ENCODE measurements at regions not wholly inside any gene's neighbourhood (a gene's known extent, or its start where the extent isn't known, plus 50 kb on each side); places are given as distances from the start of the nearest gene placed in this dataset.

- peak; percentile 32 for DNase-seq (ENCODE audit: low spot score)
Measured at GRCh38 chr14:60349663-60350365, 100.8 kb downstream of the PPM1A start.

DNA sequence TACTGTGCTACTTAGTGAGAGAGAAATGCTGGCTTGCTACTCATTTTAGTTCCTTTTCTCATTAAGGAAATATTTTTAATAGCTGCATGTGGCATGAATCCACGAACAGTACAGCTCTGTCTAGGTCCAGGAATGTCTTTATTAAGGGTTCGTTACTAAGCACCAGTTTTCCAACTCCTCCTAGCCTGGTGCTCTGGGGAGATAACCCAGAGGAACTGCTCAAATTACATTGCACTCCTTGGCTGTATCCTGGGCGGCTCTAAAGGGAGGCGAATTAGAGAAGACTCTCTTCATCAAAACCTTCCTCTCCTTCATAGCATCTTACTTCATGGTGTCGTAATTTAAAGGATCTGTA is 101.3 kb downstream of the PPM1A start:
- DNase-seq (ENCODE audit: low spot score): no peak

DNA sequence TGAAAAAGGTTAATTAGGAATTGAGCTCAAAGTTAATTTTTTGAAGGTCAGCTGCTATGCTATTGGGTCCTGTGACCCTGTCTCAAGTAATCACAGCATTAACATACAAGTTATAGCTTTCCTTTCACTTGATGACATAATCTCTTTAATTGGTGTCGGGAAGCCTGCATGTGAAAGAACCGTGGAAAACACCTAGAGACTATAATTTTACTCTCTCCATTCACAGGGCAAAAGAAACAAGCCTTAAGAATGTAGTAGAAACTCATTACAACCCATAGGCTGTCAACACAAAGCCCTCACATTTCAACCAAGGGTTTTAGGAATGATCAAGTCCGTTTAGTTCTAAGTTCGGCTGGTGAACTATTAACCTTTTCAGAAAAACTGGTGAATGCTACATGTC is 104.4 kb downstream of the PPM1A start:
- DNase-seq (ENCODE audit: low spot score): no peak

DNA sequence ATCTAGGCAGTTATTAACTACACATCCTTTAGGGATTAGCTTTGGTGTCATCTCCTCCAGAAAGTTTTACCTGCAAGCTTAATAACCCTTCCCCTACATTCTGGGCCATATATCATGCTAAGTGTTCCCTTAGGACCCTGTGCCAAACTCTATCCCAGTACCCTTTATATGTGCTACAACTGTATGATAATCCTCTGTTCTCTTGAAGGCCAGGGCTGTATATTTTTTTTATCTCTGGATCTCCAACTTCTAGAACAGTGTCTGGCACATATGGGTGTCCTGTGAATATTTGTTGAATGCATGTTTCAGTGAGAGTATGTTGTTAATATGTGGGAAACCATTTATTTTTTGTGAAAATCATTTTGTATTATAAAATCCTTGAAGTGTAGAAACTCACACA is 106.7 kb downstream of the PPM1A start:
- no peak for DNase-seq (ENCODE audit: low spot score)

GRCh38 chr14:60356386-60356785 is 107.4 kb downstream of the PPM1A start:
- no peak for DNase-seq (ENCODE audit: low spot score)

GRCh38 chr14:60356906-60357550 is 108.0 kb downstream of the PPM1A start:
- no peak for DNase-seq (ENCODE audit: low spot score)

GRCh38 chr14:60357551-60358149 is 108.6 kb downstream of the PPM1A start:
- no peak for DNase-seq (ENCODE audit: low spot score)

DNA sequence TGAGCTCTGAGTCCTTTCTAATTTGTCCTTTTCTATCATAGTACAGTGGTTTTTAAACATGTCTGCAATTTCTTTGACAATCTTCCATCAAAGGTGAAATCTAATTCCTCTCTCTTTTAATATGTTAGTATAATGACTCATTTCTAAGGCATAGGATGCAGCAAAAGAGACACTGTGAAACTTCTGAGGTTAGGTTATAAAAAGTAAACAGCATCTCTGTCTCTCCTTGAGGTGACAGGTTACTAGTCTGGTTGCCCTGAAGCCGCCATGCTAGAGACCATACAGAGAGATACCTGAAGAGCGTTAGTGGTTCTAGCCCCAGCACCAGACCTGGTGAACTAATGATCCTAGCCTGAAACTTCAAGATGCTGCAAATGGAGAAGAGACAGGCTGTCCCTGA is 114.3 kb downstream of the PPM1A start:
- DNase-seq (ENCODE audit: low spot score): no peak

DNA sequence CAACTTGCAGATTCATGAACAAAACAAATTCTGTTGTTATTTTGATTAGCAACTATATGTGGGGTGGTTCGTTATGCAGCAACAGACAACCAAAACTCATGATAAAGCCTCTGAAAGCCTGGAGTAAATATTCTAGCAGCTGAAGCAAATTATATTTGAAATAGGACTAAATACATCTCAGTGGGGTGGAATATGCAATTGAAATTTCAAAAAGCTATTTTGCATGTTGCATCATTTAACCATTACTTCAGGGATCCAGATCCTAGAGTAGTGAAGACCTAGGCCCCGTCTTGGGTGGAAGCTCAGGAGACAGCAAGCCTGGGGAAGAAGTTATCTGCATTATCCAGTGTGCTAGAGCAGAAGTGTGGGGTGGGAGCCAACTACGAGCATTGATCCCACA is 114.7 kb downstream of the PPM1A start:
- DNase-seq (ENCODE audit: low spot score): no peak

GRCh38 chr14:60381909-60382308 is 104.0 kb downstream of the C14orf39 start:
- DNase-seq (ENCODE audit: low spot score): no peak

All from activated CD4-positive, alpha-beta T cell treated with anti-CD3 and anti-CD28 coated beads, Interleukin-2, Interleukin-4, amounts not matched to agents 100 ng/mL and 50 ng/mL, durations not matched to agents 16 hours and 8 hours (primary cell).